ENCODE measurements at regions not wholly inside any gene's neighbourhood (a gene's known extent, or its start where the extent isn't known, plus 50 kb on each side); places are given as distances from the start of the nearest gene placed in this dataset.
"Not testable (repeated sequence)": the region's sequence is repeated elsewhere in the genome, so short reads cannot be mapped to it uniquely, and the experiment has no call there.

DNA sequence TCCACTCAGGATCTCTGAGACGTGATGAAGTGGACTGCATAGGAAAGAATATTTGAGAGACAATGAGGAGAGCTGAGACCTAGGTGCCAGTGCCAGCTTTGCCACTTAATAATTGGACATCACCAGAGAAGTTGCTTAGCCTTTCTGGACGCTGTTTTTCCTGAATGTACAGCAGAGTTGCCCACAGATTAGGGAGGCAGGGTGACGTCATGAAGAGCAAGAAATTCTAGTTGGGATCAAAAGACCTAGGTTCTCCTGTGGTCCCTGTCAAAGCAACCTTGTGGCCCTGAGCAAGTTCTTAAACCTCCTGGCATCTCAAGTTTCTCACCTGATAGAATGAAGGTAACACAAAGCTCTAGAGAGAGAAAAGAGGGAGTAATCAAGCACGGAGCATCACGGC is 174.6 kb upstream of the TENM4 start:
- no peaks in the 10 kb centered on the region for H3K36me3 Mint-ChIP-seq (ENCODE audit: insufficient read depth, unreplicated experiment)
- CTCF ChIA-PET, result no interaction called here
- H3K4me3 Mint-ChIP-seq (ENCODE audit: unreplicated experiment), result no peak overlapping the region
- no peak overlapping the region for H3K27ac Mint-ChIP-seq (ENCODE audit: low read depth, unreplicated experiment)
- TF ChIP-seq, protein P1, sequence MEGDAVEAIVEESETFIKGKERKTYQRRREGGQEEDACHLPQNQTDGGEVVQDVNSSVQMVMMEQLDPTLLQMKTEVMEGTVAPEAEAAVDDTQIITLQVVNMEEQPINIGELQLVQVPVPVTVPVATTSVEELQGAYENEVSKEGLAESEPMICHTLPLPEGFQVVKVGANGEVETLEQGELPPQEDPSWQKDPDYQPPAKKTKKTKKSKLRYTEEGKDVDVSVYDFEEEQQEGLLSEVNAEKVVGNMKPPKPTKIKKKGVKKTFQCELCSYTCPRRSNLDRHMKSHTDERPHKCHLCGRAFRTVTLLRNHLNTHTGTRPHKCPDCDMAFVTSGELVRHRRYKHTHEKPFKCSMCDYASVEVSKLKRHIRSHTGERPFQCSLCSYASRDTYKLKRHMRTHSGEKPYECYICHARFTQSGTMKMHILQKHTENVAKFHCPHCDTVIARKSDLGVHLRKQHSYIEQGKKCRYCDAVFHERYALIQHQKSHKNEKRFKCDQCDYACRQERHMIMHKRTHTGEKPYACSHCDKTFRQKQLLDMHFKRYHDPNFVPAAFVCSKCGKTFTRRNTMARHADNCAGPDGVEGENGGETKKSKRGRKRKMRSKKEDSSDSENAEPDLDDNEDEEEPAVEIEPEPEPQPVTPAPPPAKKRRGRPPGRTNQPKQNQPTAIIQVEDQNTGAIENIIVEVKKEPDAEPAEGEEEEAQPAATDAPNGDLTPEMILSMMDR (IDR thresholded peaks at IDR 0.05; ENCODE audit: unreplicated experiment), result no peak
- intact Hi-C loops (cut with micrococcal nuclease), result no loop called here
- DNase-seq (ENCODE audit: unreplicated experiment), result no peak
- no TSS peak for BruUV-seq (replicated peaks)
- POLR2A ChIA-PET, result no interaction called here
- H3K27me3 Mint-ChIP-seq (ENCODE audit: insufficient read depth, unreplicated experiment), result no peaks in the 10 kb centered on the region
- H3K4me1 Mint-ChIP-seq (ENCODE audit: insufficient read depth, unreplicated experiment), result peaks cover 11% of the 10 kb centered on the region
- no peaks in the 10 kb centered on the region for H3K9me3 Mint-ChIP-seq (ENCODE audit: unreplicated experiment)

DNA sequence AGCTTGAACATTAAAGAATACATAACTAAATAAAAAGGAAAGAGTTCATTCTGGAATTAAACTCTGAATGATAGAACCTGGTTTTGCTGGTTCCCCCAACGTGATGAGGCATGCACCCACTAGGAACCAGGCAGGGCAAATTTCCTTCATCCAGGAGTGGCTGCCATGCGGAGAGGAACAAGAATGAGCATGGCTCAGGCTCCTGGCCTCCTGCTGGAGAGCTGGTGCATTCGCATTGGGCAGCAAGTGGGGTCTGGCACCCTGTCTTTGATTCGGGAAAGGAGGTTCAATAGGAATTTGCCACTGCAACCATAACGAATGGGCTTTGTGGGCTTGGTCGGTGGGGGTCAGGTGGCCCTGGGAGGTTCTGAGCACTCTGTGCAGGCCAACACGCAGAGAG is 169.8 kb upstream of the TENM4 start:
- Mint-ChIP-seq H3K9me3 (ENCODE audit: unreplicated experiment) (no peaks in the 10 kb centered on the region), H3K4me3 (ENCODE audit: unreplicated experiment) (no peak overlapping the region), H3K36me3 (ENCODE audit: insufficient read depth, unreplicated experiment) (no peaks in the 10 kb centered on the region), H3K4me1 (ENCODE audit: insufficient read depth, unreplicated experiment) (no peaks in the 10 kb centered on the region), H3K27ac (ENCODE audit: low read depth, unreplicated experiment) (no peak overlapping the region), H3K27me3 (ENCODE audit: insufficient read depth, unreplicated experiment) (no peaks in the 10 kb centered on the region)
- CTCF ChIA-PET, result interaction anchor here (1.0 kb wide), 1 partner anchor 14 kb away, joined by 3 read pairs; no protein-coding TSS in a partner anchor
- BruUV-seq (replicated peaks), result no TSS peak
- POLR2A ChIA-PET, result no interaction called here
- TF ChIP-seq, protein P1 (IDR thresholded peaks at IDR 0.05; ENCODE audit: unreplicated experiment), result no peak
- intact Hi-C loops (cut with micrococcal nuclease), result no loop called here
- no peak for DNase-seq (ENCODE audit: unreplicated experiment)

DNA sequence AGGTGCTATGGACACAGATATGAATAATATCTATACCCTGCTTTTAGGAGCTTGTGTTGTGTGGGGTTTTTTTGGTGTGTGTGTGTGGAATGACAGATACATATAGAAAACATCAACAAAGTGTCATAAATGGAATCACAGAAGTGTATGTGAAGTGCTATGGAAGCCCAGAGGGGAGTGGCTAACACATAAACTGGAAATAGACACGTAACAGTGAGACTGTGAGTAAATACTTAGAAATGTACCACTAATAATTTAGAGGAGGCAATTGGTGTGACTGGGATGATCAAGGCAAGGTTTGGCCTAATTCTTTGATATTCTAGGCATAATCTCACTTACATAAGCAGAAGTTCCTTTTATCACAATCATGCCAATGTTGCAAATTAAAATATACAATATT is 169.3 kb upstream of the TENM4 start:
- ChIA-PET POLR2A (no interaction called here), CTCF (interaction anchor here (1.0 kb wide), 1 partner anchor 14 kb away, joined by 3 read pairs; no protein-coding TSS in a partner anchor)
- no peaks in the 10 kb centered on the region for H3K9me3 Mint-ChIP-seq (ENCODE audit: unreplicated experiment)
- no peaks in the 10 kb centered on the region for H3K36me3 Mint-ChIP-seq (ENCODE audit: insufficient read depth, unreplicated experiment)
- no peak overlapping the region for H3K4me3 Mint-ChIP-seq (ENCODE audit: unreplicated experiment)
- H3K4me1 Mint-ChIP-seq (ENCODE audit: insufficient read depth, unreplicated experiment), result no peaks in the 10 kb centered on the region
- TF ChIP-seq, protein P1 (IDR thresholded peaks at IDR 0.05; ENCODE audit: unreplicated experiment), result no peak
- DNase-seq (ENCODE audit: unreplicated experiment), result no peak
- no TSS peak for BruUV-seq (replicated peaks)
- intact Hi-C loops (cut with micrococcal nuclease), result no loop called here
- H3K27ac Mint-ChIP-seq (ENCODE audit: low read depth, unreplicated experiment), result no peak overlapping the region
- H3K27me3 Mint-ChIP-seq (ENCODE audit: insufficient read depth, unreplicated experiment), result no peaks in the 10 kb centered on the region

DNA sequence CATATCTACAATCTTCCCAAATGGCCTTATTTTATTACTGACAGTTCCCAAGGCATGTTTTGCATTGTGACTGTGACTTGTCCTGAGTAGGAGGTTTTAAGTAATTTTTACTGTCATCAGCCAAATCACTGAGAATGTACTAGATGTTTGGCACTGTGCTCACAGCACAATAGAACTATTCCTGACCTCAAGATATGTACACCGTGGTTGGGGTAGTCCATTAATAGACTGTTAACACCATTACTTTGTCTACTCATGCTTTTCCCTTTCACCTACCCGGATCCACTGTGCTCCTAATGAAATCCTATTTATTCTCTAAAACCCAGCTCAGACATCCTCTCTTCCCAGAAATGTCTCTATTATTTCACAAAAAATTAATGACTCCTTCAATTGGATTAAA is 168.7 kb upstream of the TENM4 start:
- no TSS peak for BruUV-seq (replicated peaks)
- no peaks in the 10 kb centered on the region for H3K4me1 Mint-ChIP-seq (ENCODE audit: insufficient read depth, unreplicated experiment)
- no peak for DNase-seq (ENCODE audit: unreplicated experiment)
- ChIA-PET CTCF (no interaction called here), POLR2A (no interaction called here)
- H3K4me3 Mint-ChIP-seq (ENCODE audit: unreplicated experiment), result no peak overlapping the region
- H3K36me3 Mint-ChIP-seq (ENCODE audit: insufficient read depth, unreplicated experiment), result no peaks in the 10 kb centered on the region
- no peaks in the 10 kb centered on the region for H3K9me3 Mint-ChIP-seq (ENCODE audit: unreplicated experiment)
- TF ChIP-seq, protein P1 (IDR thresholded peaks at IDR 0.05; ENCODE audit: unreplicated experiment), result no peak
- H3K27me3 Mint-ChIP-seq (ENCODE audit: insufficient read depth, unreplicated experiment), result no peaks in the 10 kb centered on the region
- no peak overlapping the region for H3K27ac Mint-ChIP-seq (ENCODE audit: low read depth, unreplicated experiment)
- intact Hi-C loops (cut with micrococcal nuclease), result no loop called here

DNA sequence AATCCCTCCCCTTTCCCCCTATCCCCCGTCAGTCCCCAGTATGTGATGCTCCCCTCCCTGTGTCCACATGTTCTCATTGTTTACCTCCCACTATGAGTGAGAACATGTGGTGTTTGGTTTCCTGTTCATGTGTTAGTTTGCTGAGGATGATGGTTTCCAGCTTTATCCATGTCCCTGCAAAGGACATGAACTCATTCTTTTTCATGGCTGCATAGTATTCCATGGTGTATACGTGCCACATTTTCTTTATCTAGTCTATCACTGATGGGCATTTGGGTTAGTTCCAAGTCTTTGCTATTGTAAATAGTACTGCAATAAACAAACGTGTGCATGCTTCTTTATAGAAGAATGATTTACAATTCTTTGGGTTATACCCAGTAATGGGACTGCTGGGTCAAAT is 165.6 kb upstream of the TENM4 start:
- H3K9me3 Mint-ChIP-seq (ENCODE audit: unreplicated experiment); DNase-seq (ENCODE audit: unreplicated experiment); H3K4me1 Mint-ChIP-seq (ENCODE audit: insufficient read depth, unreplicated experiment); POLR2A ChIA-PET; intact Hi-C loops (cut with micrococcal nuclease); H3K27me3 Mint-ChIP-seq (ENCODE audit: insufficient read depth, unreplicated experiment); BruUV-seq (replicated peaks); CTCF ChIA-PET; H3K4me3 Mint-ChIP-seq (ENCODE audit: unreplicated experiment); H3K36me3 Mint-ChIP-seq (ENCODE audit: insufficient read depth, unreplicated experiment); H3K27ac Mint-ChIP-seq (ENCODE audit: low read depth, unreplicated experiment): not testable (repeated sequence)

All from MCF 10A (cell line).